ENCODE measurements at regions not wholly inside any gene's neighbourhood (a gene's known extent, or its start where the extent isn't known, plus 50 kb on each side); places are given as distances from the start of the nearest gene placed in this dataset.

- Histone ChIP-seq H3K36me3 (ENCODE audit: control insufficient read depth, insufficient read depth, low read length) (no peaks in the 10 kb centered on the region), H3K4me1 (ENCODE audit: control insufficient read depth, insufficient read depth, low read length, poor library complexity, severe bottlenecking) (no peaks in the 10 kb centered on the region), H3K27ac (ENCODE audit: insufficient read depth, low read length, poor library complexity, severe bottlenecking) (no peak overlapping the region), H3K4me3 (ENCODE audit: insufficient read depth, low read depth, low read length, poor library complexity, severe bottlenecking) (no peak overlapping the region), H3K27me3 (replicated peaks; ENCODE audit: control insufficient read depth, insufficient read depth, low read length, poor library complexity, severe bottlenecking) (no peaks in the 10 kb centered on the region), H3K9me3 (ENCODE audit: control insufficient read depth, low read length) (no peaks in the 10 kb centered on the region)
- DNase-seq, result no peak
Measured at GRCh38 chr6:145241721-145242120, 493.6 kb downstream of the EPM2A start.

- no peaks in the 10 kb centered on the region for H3K27me3 ChIP-seq (replicated peaks; ENCODE audit: control insufficient read depth, insufficient read depth, low read length, poor library complexity, severe bottlenecking)
- no peaks in the 10 kb centered on the region for H3K36me3 ChIP-seq (ENCODE audit: control insufficient read depth, insufficient read depth, low read length)
- H3K27ac ChIP-seq (ENCODE audit: insufficient read depth, low read length, poor library complexity, severe bottlenecking), result no peak overlapping the region
- no peaks in the 10 kb centered on the region for H3K9me3 ChIP-seq (ENCODE audit: control insufficient read depth, low read length)
- DNase-seq, result no peak
- H3K4me3 ChIP-seq (ENCODE audit: insufficient read depth, low read depth, low read length, poor library complexity, severe bottlenecking), result no peak overlapping the region
- H3K4me1 ChIP-seq (ENCODE audit: control insufficient read depth, insufficient read depth, low read length, poor library complexity, severe bottlenecking), result no peaks in the 10 kb centered on the region
Measured at GRCh38 chr6:145244349-145245100, 490.8 kb downstream of the EPM2A start.

GRCh38 chr6:145245119-145245518 lies 490.2 kb downstream of the EPM2A start:
- no peak for DNase-seq
- no peak overlapping the region for H3K27ac ChIP-seq (ENCODE audit: insufficient read depth, low read length, poor library complexity, severe bottlenecking)
- H3K9me3 ChIP-seq (ENCODE audit: control insufficient read depth, low read length), result no peaks in the 10 kb centered on the region

GRCh38 chr6:145247692-145248419 lies 487.5 kb downstream of the EPM2A start:
- Histone ChIP-seq H3K27me3 (replicated peaks; ENCODE audit: control insufficient read depth, insufficient read depth, low read length, poor library complexity, severe bottlenecking) (no peaks in the 10 kb centered on the region), H3K4me3 (ENCODE audit: insufficient read depth, low read depth, low read length, poor library complexity, severe bottlenecking) (no peak overlapping the region), H3K27ac (ENCODE audit: insufficient read depth, low read length, poor library complexity, severe bottlenecking) (no peak overlapping the region), H3K4me1 (ENCODE audit: control insufficient read depth, insufficient read depth, low read length, poor library complexity, severe bottlenecking) (no peaks in the 10 kb centered on the region), H3K36me3 (ENCODE audit: control insufficient read depth, insufficient read depth, low read length) (no peaks in the 10 kb centered on the region), H3K9me3 (ENCODE audit: control insufficient read depth, low read length) (no peaks in the 10 kb centered on the region)
- no peak for DNase-seq

More at GRCh38 chr6:145245119-145245518, 490.2 kb downstream of the EPM2A start:
- no peaks in the 10 kb centered on the region for H3K27me3 ChIP-seq (replicated peaks; ENCODE audit: control insufficient read depth, insufficient read depth, low read length, poor library complexity, severe bottlenecking)
- no peaks in the 10 kb centered on the region for H3K4me1 ChIP-seq (ENCODE audit: control insufficient read depth, insufficient read depth, low read length, poor library complexity, severe bottlenecking)
- H3K36me3 ChIP-seq (ENCODE audit: control insufficient read depth, insufficient read depth, low read length), result no peaks in the 10 kb centered on the region
- H3K4me3 ChIP-seq (ENCODE audit: insufficient read depth, low read depth, low read length, poor library complexity, severe bottlenecking), result no peak overlapping the region

GRCh38 chr6:145250436-145250835 lies 484.9 kb downstream of the EPM2A start:
- Histone ChIP-seq H3K4me3 (ENCODE audit: insufficient read depth, low read depth, low read length, poor library complexity, severe bottlenecking) (no peak overlapping the region), H3K9me3 (ENCODE audit: control insufficient read depth, low read length) (no peaks in the 10 kb centered on the region), H3K27ac (ENCODE audit: insufficient read depth, low read length, poor library complexity, severe bottlenecking) (no peak overlapping the region), H3K36me3 (ENCODE audit: control insufficient read depth, insufficient read depth, low read length) (no peaks in the 10 kb centered on the region), H3K4me1 (ENCODE audit: control insufficient read depth, insufficient read depth, low read length, poor library complexity, severe bottlenecking) (no peaks in the 10 kb centered on the region), H3K27me3 (replicated peaks; ENCODE audit: control insufficient read depth, insufficient read depth, low read length, poor library complexity, severe bottlenecking) (no peaks in the 10 kb centered on the region)
- DNase-seq, result no peak

GRCh38 chr6:145252737-145253136 lies 482.6 kb downstream of the EPM2A start:
- Histone ChIP-seq H3K4me3 (ENCODE audit: insufficient read depth, low read depth, low read length, poor library complexity, severe bottlenecking) (no peak overlapping the region), H3K36me3 (ENCODE audit: control insufficient read depth, insufficient read depth, low read length) (no peaks in the 10 kb centered on the region), H3K27me3 (replicated peaks; ENCODE audit: control insufficient read depth, insufficient read depth, low read length, poor library complexity, severe bottlenecking) (no peaks in the 10 kb centered on the region), H3K9me3 (ENCODE audit: control insufficient read depth, low read length) (no peaks in the 10 kb centered on the region), H3K27ac (ENCODE audit: insufficient read depth, low read length, poor library complexity, severe bottlenecking) (no peak overlapping the region), H3K4me1 (ENCODE audit: control insufficient read depth, insufficient read depth, low read length, poor library complexity, severe bottlenecking) (no peaks in the 10 kb centered on the region)
- DNase-seq, result no peak

- H3K9me3 ChIP-seq (ENCODE audit: control insufficient read depth, low read length), result no peaks in the 10 kb centered on the region
Measured at GRCh38 chr6:145254649-145255401, 480.5 kb downstream of the EPM2A start.

GRCh38 chr6:145257704-145258103 lies 477.6 kb downstream of the EPM2A start:
- DNase-seq, result no peak
- H3K36me3 ChIP-seq (ENCODE audit: control insufficient read depth, insufficient read depth, low read length), result no peaks in the 10 kb centered on the region
- no peak overlapping the region for H3K27ac ChIP-seq (ENCODE audit: insufficient read depth, low read length, poor library complexity, severe bottlenecking)
- no peak overlapping the region for H3K4me3 ChIP-seq (ENCODE audit: insufficient read depth, low read depth, low read length, poor library complexity, severe bottlenecking)
- no peaks in the 10 kb centered on the region for H3K4me1 ChIP-seq (ENCODE audit: control insufficient read depth, insufficient read depth, low read length, poor library complexity, severe bottlenecking)
- H3K9me3 ChIP-seq (ENCODE audit: control insufficient read depth, low read length), result no peaks in the 10 kb centered on the region
- H3K27me3 ChIP-seq (replicated peaks; ENCODE audit: control insufficient read depth, insufficient read depth, low read length, poor library complexity, severe bottlenecking), result no peaks in the 10 kb centered on the region

More at GRCh38 chr6:145254649-145255401, 480.5 kb downstream of the EPM2A start:
- H3K27ac ChIP-seq (ENCODE audit: insufficient read depth, low read length, poor library complexity, severe bottlenecking), result no peak overlapping the region
- DNase-seq, result no peak
- no peaks in the 10 kb centered on the region for H3K36me3 ChIP-seq (ENCODE audit: control insufficient read depth, insufficient read depth, low read length)
- no peaks in the 10 kb centered on the region for H3K27me3 ChIP-seq (replicated peaks; ENCODE audit: control insufficient read depth, insufficient read depth, low read length, poor library complexity, severe bottlenecking)
- no peak overlapping the region for H3K4me3 ChIP-seq (ENCODE audit: insufficient read depth, low read depth, low read length, poor library complexity, severe bottlenecking)
- no peaks in the 10 kb centered on the region for H3K4me1 ChIP-seq (ENCODE audit: control insufficient read depth, insufficient read depth, low read length, poor library complexity, severe bottlenecking)

GRCh38 chr6:145258122-145258521 lies 477.2 kb downstream of the EPM2A start:
- Histone ChIP-seq H3K9me3 (ENCODE audit: control insufficient read depth, low read length) (no peaks in the 10 kb centered on the region), H3K4me1 (ENCODE audit: control insufficient read depth, insufficient read depth, low read length, poor library complexity, severe bottlenecking) (no peaks in the 10 kb centered on the region), H3K4me3 (ENCODE audit: insufficient read depth, low read depth, low read length, poor library complexity, severe bottlenecking) (no peak overlapping the region), H3K27me3 (replicated peaks; ENCODE audit: control insufficient read depth, insufficient read depth, low read length, poor library complexity, severe bottlenecking) (no peaks in the 10 kb centered on the region), H3K36me3 (ENCODE audit: control insufficient read depth, insufficient read depth, low read length) (no peaks in the 10 kb centered on the region), H3K27ac (ENCODE audit: insufficient read depth, low read length, poor library complexity, severe bottlenecking) (no peak overlapping the region)
- no peak for DNase-seq

Measured in effector memory CD4-positive, alpha-beta T cell (primary cell).